ENCODE measurements at regions not wholly inside any gene's neighbourhood (a gene's known extent, or its start where the extent isn't known, plus 50 kb on each side); places are given as distances from the start of the nearest gene placed in this dataset.

GRCh38 chr7:115363916-115364315 lies 442.0 kb downstream of the MDFIC start:
- Histone ChIP-seq H3K9me3 (ENCODE audit: low read length) (no peaks in the 10 kb centered on the region), H3K9ac (ENCODE audit: low read length) (no peak overlapping the region), H3K4me3 (ENCODE audit: low read depth in 1 of 2, low read length in 2 of 2) (no peak overlapping the region), H3K36me3 (ENCODE audit: insufficient read depth, low read length) (no peaks in the 10 kb centered on the region), H3K4me1 (ENCODE audit: insufficient read depth, low read length) (no peaks in the 10 kb centered on the region), H3K27me3 (ENCODE audit: control insufficient read depth in 1 of 2, insufficient read depth in 2 of 2, low read length in 2 of 2) (no peaks in the 10 kb centered on the region), H3K27ac (ENCODE audit: low read depth, low read length) (no peak overlapping the region)

- H3K9ac ChIP-seq (ENCODE audit: low read length): no peak overlapping the region
- H3K9me3 ChIP-seq (ENCODE audit: low read length): no peaks in the 10 kb centered on the region
- H3K4me3 ChIP-seq (ENCODE audit: low read depth in 1 of 2, low read length in 2 of 2): no peak overlapping the region
- no peaks in the 10 kb centered on the region for H3K4me1 ChIP-seq (ENCODE audit: insufficient read depth, low read length)
- H3K27me3 ChIP-seq (ENCODE audit: control insufficient read depth in 1 of 2, insufficient read depth in 2 of 2, low read length in 2 of 2): no peaks in the 10 kb centered on the region
- no peak overlapping the region for H3K27ac ChIP-seq (ENCODE audit: low read depth, low read length)
- H3K36me3 ChIP-seq (ENCODE audit: insufficient read depth, low read length): no peaks in the 10 kb centered on the region
These were observed 438.1 kb downstream of the MDFIC start for GRCh38 chr7:115359955-115360354.

DNA sequence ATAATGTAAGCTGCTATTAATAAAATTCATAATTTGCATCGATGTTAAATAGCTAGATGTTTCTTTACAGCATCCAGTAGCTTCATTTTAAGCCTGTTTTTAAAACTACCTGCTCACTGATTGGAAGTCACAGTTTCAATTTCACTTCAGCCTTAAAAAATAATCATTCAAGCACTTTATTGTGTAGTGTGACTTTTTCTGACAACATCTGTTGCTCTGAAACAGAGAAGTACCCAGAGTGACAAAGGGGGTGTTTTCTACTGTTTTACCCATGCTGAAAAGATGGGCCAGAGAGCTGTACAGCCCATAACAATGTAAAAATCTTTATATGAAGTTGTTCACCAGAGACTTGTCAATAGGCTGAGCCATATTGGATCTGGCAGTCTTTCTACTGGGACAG lies 437.2 kb downstream of the MDFIC start:
- no peak overlapping the region for H3K4me3 ChIP-seq (ENCODE audit: low read depth in 1 of 2, low read length in 2 of 2)
- no peaks in the 10 kb centered on the region for H3K4me1 ChIP-seq (ENCODE audit: insufficient read depth, low read length)
- no peaks in the 10 kb centered on the region for H3K9me3 ChIP-seq (ENCODE audit: low read length)
- H3K27me3 ChIP-seq (ENCODE audit: control insufficient read depth in 1 of 2, insufficient read depth in 2 of 2, low read length in 2 of 2): no peaks in the 10 kb centered on the region
- H3K36me3 ChIP-seq (ENCODE audit: insufficient read depth, low read length): no peaks in the 10 kb centered on the region
- H3K27ac ChIP-seq (ENCODE audit: low read depth, low read length): no peak overlapping the region
- no peak overlapping the region for H3K9ac ChIP-seq (ENCODE audit: low read length)

- H3K4me1 ChIP-seq (ENCODE audit: insufficient read depth, low read length): no peaks in the 10 kb centered on the region
- no peak overlapping the region for H3K27ac ChIP-seq (ENCODE audit: low read depth, low read length)
- no peak overlapping the region for H3K9ac ChIP-seq (ENCODE audit: low read length)
- no peaks in the 10 kb centered on the region for H3K9me3 ChIP-seq (ENCODE audit: low read length)
- H3K4me3 ChIP-seq (ENCODE audit: low read depth in 1 of 2, low read length in 2 of 2): no peak overlapping the region
- H3K36me3 ChIP-seq (ENCODE audit: insufficient read depth, low read length): no peaks in the 10 kb centered on the region
- no peaks in the 10 kb centered on the region for H3K27me3 ChIP-seq (ENCODE audit: control insufficient read depth in 1 of 2, insufficient read depth in 2 of 2, low read length in 2 of 2)
These were observed 435.8 kb downstream of the MDFIC start for GRCh38 chr7:115357703-115357999.

DNA sequence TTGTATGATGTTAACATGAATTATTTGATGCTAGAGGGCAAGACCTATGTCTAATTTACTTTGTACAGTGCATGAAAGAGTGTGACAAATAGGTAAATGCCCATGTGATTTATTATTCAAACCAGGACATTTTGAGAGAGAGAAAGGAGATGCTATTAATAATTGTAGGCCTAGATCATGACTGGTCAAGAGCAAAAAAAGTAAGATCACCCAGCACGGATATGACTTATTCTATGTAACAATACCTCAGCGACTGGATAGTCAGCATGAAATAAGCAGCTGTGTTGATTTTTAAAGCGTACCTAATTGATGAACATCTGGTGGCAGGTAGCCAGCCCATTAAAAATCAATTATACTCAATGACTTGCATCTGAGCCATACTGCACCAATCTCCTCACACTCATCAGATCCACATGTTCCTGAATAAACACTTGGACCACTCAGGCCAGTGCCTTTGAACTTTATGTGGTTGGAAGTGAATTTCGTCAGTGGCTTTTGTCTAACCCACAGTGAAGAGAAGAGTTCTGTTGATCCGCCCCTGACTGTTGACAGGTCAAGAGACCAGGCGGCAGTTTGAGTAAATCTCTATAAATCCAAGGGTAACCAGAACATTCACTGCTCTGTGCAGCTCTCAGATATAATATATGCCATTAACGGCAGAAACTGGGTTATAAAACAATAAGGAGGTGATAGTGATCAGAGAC lies 435.3 kb downstream of the MDFIC start:
- H3K27ac ChIP-seq (ENCODE audit: low read depth, low read length): no peak overlapping the region
- H3K4me1 ChIP-seq (ENCODE audit: insufficient read depth, low read length): no peaks in the 10 kb centered on the region
- no peaks in the 10 kb centered on the region for H3K27me3 ChIP-seq (ENCODE audit: control insufficient read depth in 1 of 2, insufficient read depth in 2 of 2, low read length in 2 of 2)
- no peaks in the 10 kb centered on the region for H3K9me3 ChIP-seq (ENCODE audit: low read length)
- H3K4me3 ChIP-seq (ENCODE audit: low read depth in 1 of 2, low read length in 2 of 2): no peak overlapping the region
- no peak overlapping the region for H3K9ac ChIP-seq (ENCODE audit: low read length)
- no peaks in the 10 kb centered on the region for H3K36me3 ChIP-seq (ENCODE audit: insufficient read depth, low read length)

- Histone ChIP-seq H3K4me3 (ENCODE audit: low read depth in 1 of 2, low read length in 2 of 2) (no peak overlapping the region), H3K27me3 (ENCODE audit: control insufficient read depth in 1 of 2, insufficient read depth in 2 of 2, low read length in 2 of 2) (no peaks in the 10 kb centered on the region), H3K9ac (ENCODE audit: low read length) (no peak overlapping the region), H3K36me3 (ENCODE audit: insufficient read depth, low read length) (no peaks in the 10 kb centered on the region), H3K27ac (ENCODE audit: low read depth, low read length) (no peak overlapping the region), H3K4me1 (ENCODE audit: insufficient read depth, low read length) (no peaks in the 10 kb centered on the region), H3K9me3 (ENCODE audit: low read length) (no peaks in the 10 kb centered on the region)
These were observed 434.3 kb downstream of the MDFIC start for GRCh38 chr7:115356139-115356746.

DNA sequence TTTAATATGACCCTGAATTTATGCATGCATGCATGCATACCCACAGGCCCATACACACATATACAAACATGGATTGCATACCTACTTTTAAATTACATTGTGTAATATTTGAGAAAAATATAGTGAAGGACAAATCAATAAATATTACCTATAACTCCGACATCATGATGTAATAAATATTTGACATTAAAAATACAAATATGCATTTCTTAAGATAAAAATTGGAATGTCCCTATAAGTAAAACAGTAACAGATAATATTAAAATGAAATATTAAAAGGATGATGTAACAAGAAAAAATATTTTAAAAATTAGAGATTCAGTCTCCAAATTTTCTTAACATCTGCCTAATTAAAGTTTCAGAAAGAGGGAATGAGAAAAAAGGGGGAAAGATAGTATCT lies 433.0 kb downstream of the MDFIC start:
- no peaks in the 10 kb centered on the region for H3K27me3 ChIP-seq (ENCODE audit: control insufficient read depth in 1 of 2, insufficient read depth in 2 of 2, low read length in 2 of 2)
- H3K36me3 ChIP-seq (ENCODE audit: insufficient read depth, low read length): no peaks in the 10 kb centered on the region
- no peaks in the 10 kb centered on the region for H3K9me3 ChIP-seq (ENCODE audit: low read length)
- no peak overlapping the region for H3K27ac ChIP-seq (ENCODE audit: low read depth, low read length)
- H3K4me3 ChIP-seq (ENCODE audit: low read depth in 1 of 2, low read length in 2 of 2): no peak overlapping the region
- no peaks in the 10 kb centered on the region for H3K4me1 ChIP-seq (ENCODE audit: insufficient read depth, low read length)
- no peak overlapping the region for H3K9ac ChIP-seq (ENCODE audit: low read length)

DNA sequence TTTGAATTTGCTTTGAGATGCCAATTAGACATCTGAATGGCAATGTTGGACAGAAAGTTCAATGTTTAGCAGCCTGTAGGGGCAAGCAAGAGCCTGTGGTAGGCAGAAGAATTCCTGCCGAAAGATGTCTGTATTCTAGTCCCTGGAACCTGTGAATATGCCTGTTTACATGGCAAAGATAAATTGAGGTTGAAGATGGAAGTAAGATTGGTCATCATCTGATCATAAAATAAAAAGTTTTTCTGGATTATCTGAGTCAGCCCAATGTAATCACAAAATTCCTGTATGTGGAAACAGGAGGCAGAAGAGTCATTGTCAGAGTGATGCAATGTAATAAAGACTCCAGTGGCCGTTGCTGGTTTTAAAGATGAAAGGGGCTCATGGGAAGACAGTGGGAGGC lies 430.5 kb downstream of the MDFIC start:
- Histone ChIP-seq H3K9ac (ENCODE audit: low read length) (no peak overlapping the region), H3K36me3 (ENCODE audit: insufficient read depth, low read length) (no peaks in the 10 kb centered on the region)

GRCh38 chr7:115350764-115351163 lies 428.9 kb downstream of the MDFIC start:
- Histone ChIP-seq H3K27ac (ENCODE audit: low read depth, low read length) (no peak overlapping the region), H3K9me3 (ENCODE audit: low read length) (no peaks in the 10 kb centered on the region), H3K4me1 (ENCODE audit: insufficient read depth, low read length) (no peaks in the 10 kb centered on the region), H3K9ac (ENCODE audit: low read length) (no peak overlapping the region), H3K4me3 (ENCODE audit: low read depth in 1 of 2, low read length in 2 of 2) (no peak overlapping the region), H3K36me3 (ENCODE audit: insufficient read depth, low read length) (no peaks in the 10 kb centered on the region), H3K27me3 (ENCODE audit: control insufficient read depth in 1 of 2, insufficient read depth in 2 of 2, low read length in 2 of 2) (no peaks in the 10 kb centered on the region)

More for the DNA sequence above, 430.5 kb downstream of the MDFIC start:
- no peak overlapping the region for H3K27ac ChIP-seq (ENCODE audit: low read depth, low read length)
- H3K27me3 ChIP-seq (ENCODE audit: control insufficient read depth in 1 of 2, insufficient read depth in 2 of 2, low read length in 2 of 2): no peaks in the 10 kb centered on the region
- H3K4me3 ChIP-seq (ENCODE audit: low read depth in 1 of 2, low read length in 2 of 2): no peak overlapping the region
- H3K9me3 ChIP-seq (ENCODE audit: low read length): no peaks in the 10 kb centered on the region
- no peaks in the 10 kb centered on the region for H3K4me1 ChIP-seq (ENCODE audit: insufficient read depth, low read length)

DNA sequence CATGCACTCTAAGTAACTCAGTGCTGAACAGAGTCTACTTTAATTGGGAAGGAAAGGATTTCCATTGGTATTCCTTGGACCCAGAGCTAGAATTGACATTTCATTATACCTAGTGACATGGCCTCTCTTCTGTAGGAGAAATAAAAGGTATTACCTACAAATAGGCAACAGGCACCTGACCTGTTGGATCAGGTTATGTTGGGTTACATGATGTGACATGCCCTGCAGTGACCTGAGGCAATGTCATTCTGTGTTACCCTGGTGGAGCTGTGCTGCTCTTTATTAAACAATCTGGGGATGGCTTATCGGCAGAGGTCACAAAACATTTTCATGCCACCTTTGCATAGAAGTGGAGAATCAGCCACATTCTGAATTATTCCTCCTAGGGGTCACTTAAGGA lies 427.7 kb downstream of the MDFIC start:
- H3K4me1 ChIP-seq (ENCODE audit: insufficient read depth, low read length): no peaks in the 10 kb centered on the region
- H3K27ac ChIP-seq (ENCODE audit: low read depth, low read length): no peak overlapping the region
- no peak overlapping the region for H3K4me3 ChIP-seq (ENCODE audit: low read depth in 1 of 2, low read length in 2 of 2)
- no peaks in the 10 kb centered on the region for H3K36me3 ChIP-seq (ENCODE audit: insufficient read depth, low read length)
- H3K9ac ChIP-seq (ENCODE audit: low read length): no peak overlapping the region
- no peaks in the 10 kb centered on the region for H3K27me3 ChIP-seq (ENCODE audit: control insufficient read depth in 1 of 2, insufficient read depth in 2 of 2, low read length in 2 of 2)
- no peaks in the 10 kb centered on the region for H3K9me3 ChIP-seq (ENCODE audit: low read length)

DNA sequence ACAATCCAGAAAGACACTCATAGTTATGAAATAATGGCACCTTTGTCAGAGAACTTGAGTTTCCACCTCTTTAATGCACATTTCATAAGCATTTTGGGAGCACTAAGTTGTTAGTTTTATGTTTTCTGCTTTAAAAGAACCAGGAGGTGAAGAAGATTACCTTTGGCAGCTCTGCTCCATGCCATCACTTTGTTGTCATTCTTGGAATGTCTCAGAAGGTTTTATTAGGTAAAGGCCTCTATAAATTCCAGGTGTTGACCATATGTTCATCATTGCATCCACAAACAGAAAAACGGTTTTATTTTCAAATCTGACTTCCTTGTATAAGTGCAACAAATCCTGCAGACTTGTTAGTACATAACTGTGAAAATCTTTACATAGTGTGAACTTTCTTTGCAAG lies 424.8 kb downstream of the MDFIC start:
- H3K36me3 ChIP-seq (ENCODE audit: insufficient read depth, low read length): no peaks in the 10 kb centered on the region
- H3K4me1 ChIP-seq (ENCODE audit: insufficient read depth, low read length): no peaks in the 10 kb centered on the region
- no peak overlapping the region for H3K9ac ChIP-seq (ENCODE audit: low read length)
- H3K9me3 ChIP-seq (ENCODE audit: low read length): no peaks in the 10 kb centered on the region
- no peak overlapping the region for H3K27ac ChIP-seq (ENCODE audit: low read depth, low read length)
- no peaks in the 10 kb centered on the region for H3K27me3 ChIP-seq (ENCODE audit: control insufficient read depth in 1 of 2, insufficient read depth in 2 of 2, low read length in 2 of 2)
- no peak overlapping the region for H3K4me3 ChIP-seq (ENCODE audit: low read depth in 1 of 2, low read length in 2 of 2)

DNA sequence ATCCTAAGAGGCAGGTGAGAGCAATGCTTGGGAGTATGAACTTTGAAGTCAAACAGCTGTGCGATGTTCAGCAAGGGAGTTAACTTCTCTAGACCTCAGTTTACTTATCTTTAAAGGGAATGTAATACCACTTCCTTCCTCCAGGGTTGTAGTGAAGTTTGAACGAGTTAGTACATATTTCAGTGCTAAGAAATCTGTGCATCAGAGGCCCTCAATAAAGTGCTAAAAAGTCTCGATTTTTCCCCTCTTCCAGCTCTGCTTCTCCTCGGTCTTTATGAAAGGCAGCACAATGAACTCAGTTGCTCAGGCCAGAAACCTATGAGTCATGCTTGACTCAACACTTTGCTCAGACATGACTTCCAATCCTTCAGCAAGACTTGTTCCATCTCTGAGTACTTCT lies 418.9 kb downstream of the MDFIC start:
- H3K4me1 ChIP-seq (ENCODE audit: insufficient read depth, low read length): no peaks in the 10 kb centered on the region
- H3K27ac ChIP-seq (ENCODE audit: low read depth, low read length): no peak overlapping the region
- H3K4me3 ChIP-seq (ENCODE audit: low read depth in 1 of 2, low read length in 2 of 2): no peak overlapping the region
- H3K9ac ChIP-seq (ENCODE audit: low read length): no peak overlapping the region
- no peaks in the 10 kb centered on the region for H3K27me3 ChIP-seq (ENCODE audit: control insufficient read depth in 1 of 2, insufficient read depth in 2 of 2, low read length in 2 of 2)
- no peaks in the 10 kb centered on the region for H3K36me3 ChIP-seq (ENCODE audit: insufficient read depth, low read length)
- no peaks in the 10 kb centered on the region for H3K9me3 ChIP-seq (ENCODE audit: low read length)
